Cardiac fibroblast (primary cell): ENCODE measurements at regions not wholly inside any gene's neighbourhood (a gene's known extent, or its start where the extent isn't known, plus 50 kb on each side); places are given as distances from the start of the nearest gene placed in this dataset.
A peak's percentile ranks its signal among the peaks of the same experiment; 100 is the strongest.
"Not testable (repeated sequence)": the region's sequence is repeated elsewhere in the genome, so short reads cannot be mapped to it uniquely, and the experiment has no call there.

Source experiments
- DNase-seq, 2 donors: peaks; one replicate each; pipeline versions ENCODE4 v3.0.0 to v3.0.0-alpha.2; 2010; ENCODE audit warnings: low read depth in 2 of 2
- H3K4me3 ChIP-seq, 2 donors: replicated peaks in 1 of 2; 1 replicate in 1 of 2; 2 replicates in 1 of 2; pipeline ENCODE4 v1.5.1; 2011; ENCODE audit warnings: low read depth in 2 of 2, low read length in 2 of 2, mild to moderate bottlenecking in 2 of 2, moderate library complexity in 1 of 2
- TF ChIP-seq, protein P1 (sequence below): IDR thresholded peaks from one replicate; pipeline ENCODE4 v1.5.1; 2011; ENCODE audit warnings: low read depth, mild to moderate bottlenecking, low read length, inconsistent platforms

DNA sequence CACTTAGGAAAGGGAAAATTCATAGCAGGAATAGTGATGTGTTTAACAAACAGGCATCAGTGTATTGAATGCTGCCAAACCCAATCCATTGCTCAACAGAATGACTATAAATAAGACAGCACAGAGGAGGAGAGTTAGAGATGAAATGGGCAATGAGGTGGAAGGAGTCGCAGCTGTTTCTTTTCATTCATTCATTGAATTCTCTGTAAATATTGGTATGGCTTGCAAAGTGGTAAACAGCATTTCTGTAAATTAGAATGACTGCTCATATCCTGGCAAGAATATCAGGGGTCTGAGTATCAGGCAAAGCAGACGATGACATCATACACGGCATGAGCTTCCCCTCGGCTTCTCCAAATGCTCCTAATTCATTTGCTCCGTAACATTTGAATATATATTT lies 703.6 kb upstream of the SLC35B3 start:
- H3K4me3 ChIP-seq, result no peak overlapping the region
- TF ChIP-seq, protein P1, sequence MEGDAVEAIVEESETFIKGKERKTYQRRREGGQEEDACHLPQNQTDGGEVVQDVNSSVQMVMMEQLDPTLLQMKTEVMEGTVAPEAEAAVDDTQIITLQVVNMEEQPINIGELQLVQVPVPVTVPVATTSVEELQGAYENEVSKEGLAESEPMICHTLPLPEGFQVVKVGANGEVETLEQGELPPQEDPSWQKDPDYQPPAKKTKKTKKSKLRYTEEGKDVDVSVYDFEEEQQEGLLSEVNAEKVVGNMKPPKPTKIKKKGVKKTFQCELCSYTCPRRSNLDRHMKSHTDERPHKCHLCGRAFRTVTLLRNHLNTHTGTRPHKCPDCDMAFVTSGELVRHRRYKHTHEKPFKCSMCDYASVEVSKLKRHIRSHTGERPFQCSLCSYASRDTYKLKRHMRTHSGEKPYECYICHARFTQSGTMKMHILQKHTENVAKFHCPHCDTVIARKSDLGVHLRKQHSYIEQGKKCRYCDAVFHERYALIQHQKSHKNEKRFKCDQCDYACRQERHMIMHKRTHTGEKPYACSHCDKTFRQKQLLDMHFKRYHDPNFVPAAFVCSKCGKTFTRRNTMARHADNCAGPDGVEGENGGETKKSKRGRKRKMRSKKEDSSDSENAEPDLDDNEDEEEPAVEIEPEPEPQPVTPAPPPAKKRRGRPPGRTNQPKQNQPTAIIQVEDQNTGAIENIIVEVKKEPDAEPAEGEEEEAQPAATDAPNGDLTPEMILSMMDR, result no peak
- no peak for DNase-seq

DNA sequence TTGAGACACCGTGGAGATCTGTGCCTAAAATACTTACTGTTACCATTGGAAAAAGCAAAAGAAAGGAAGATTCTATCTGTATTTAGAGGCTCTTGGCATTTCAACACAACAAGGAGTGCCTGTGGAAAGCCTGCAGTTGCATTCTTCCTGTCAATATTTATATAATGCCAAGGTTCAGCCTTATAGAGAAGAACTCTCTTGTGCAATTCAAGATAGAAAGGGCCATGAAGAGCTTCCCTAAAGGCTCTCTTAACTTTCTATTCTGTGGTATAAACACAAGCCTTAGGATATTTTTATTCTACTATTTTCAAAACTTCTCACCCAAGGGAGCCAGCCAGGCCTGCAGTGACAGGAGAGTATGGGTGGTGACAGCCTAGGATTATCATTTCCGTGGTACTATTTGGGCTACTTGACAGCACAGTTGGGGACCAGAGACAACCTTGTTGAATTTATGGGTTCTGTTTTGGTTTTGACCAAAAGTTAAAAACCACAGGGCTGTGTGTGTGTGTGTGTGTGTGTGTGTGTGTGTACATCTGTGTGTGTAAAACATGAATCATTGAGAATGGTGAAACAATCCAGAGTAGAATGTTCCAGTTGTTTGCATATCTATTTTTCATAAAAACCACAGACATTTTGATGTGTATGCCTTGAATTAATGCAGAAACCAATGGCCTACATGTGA lies 700.9 kb upstream of the SLC35B3 start:
- TF ChIP-seq, protein P1, result no peak
- no peak overlapping the region for H3K4me3 ChIP-seq
- DNase-seq, result peak in 1 of 2 donors; percentile 2

DNA sequence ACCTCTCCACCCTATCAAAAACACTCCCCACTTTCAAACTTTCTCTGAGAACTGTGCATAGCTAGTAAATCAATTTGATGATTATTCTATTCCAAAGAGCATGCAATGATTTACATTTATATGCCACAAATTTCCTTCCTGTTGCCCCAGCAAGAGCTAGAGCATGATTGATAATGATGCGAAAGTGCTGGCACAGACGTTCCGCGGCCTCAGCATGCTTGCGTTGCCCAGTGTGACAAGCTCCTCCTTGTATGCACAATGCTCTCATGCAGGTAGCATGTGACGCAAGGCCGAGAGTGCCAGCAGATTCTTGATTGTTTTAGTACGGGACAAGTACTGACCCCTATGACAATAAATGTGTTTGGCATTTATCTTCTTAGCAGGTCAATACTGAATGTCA lies 696.3 kb upstream of the SLC35B3 start:
- no peak for DNase-seq
- TF ChIP-seq, protein P1, result no peak

DNA sequence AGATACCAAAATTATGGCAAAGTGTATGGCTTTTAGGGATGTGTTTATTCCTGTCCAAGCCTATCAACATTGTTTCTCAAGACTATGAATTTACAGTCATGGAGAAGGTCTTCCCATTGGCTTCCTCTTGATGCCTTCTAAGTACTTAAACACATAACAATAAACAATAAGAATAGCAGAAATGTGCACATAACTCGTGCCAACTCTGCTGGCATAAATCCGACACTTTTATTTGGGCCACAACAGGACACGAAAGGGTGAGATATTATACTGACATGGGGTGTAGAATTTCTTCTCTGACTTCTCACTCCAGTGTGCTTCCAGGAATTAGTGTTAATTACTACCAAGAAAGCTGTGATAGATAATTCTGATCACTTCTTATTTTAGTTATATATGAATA lies 695.9 kb upstream of the SLC35B3 start:
- TF ChIP-seq, protein P1, result no peak
- no peak for DNase-seq
- H3K4me3 ChIP-seq, result no peak overlapping the region

More for the DNA sequence above, 696.3 kb upstream of the SLC35B3 start:
- no peak overlapping the region for H3K4me3 ChIP-seq

DNA sequence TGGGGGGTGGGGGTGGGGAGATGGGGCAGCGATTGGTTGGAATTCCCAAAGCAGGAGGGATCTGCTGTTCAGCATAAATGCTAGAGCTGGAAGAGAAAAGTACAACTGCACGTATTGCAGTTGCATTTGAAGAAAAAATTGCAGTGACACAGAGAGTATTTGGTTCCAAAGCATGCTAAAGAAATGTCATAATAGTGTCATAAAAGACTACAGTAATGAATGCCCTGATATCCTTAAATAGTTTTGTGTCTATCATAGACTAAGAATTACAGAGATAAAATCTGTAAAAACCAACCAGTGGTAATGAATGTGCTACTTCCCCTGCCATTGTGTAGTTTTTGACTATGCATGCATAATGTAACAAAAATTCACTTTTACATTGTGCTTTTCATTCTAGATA lies 693.6 kb upstream of the SLC35B3 start:
- H3K4me3 ChIP-seq, result no peak overlapping the region
- TF ChIP-seq, protein P1, result no peak

DNA sequence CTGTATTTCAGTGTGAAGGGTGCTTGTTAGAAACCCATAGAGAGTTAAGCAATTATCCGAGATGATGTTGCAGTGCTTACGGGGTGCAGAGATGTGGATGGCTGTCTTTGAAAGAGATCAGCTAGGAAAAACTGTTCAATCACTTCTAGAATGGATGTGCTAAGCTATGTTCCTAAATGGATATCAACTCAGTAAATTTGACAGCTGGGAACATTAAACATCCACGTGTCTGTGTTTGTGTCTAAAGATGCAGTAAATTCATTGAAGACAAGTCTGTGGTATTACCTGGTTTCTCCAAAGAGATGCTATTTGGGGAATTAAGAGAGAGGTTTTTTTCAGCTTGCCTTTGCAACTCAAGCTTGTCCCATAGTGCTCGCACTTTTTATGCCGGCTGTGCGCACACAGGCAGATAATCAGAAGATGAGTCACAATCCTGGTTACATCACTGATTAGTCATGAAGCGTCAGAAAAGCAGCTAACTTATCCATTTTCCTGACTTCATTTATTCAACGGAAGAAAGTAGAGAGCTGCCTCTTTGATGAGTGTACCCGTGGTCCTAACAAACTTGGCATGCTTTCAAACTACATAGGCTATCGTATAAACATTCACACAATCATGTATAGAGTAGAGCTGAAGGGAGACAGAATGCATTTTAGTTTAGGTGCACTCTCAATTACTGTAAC lies 691.7 kb upstream of the SLC35B3 start:
- TF ChIP-seq, protein P1, result no peak
- H3K4me3 ChIP-seq, result no peak overlapping the region
- peak; percentile 38 to 39 for DNase-seq

More for the DNA sequence above, 693.6 kb upstream of the SLC35B3 start:
- no peak for DNase-seq

DNA sequence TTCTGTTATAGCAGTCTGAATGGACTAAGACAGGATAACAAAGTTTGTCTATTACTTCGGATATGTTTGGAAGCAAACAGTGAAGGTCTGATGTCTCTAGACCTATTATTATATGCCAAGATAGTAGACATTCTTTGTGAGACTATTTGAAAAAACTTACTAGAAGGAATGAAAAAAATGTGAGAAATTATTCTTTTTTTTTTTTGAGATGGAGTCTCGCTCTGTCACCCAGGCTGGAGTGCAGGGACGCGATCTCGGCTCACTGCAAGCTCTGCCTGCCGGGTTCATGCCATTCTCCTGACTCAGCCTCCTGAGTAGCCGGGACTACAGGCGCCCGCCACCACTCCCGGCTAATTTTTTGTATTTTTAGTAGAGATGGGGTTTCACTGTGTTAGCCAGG lies 690.7 kb upstream of the SLC35B3 start:
- H3K4me3 ChIP-seq, DNase-seq: not testable (repeated sequence)
